GM18861 (cell line): ENCODE measurements at regions not wholly inside any gene's neighbourhood (a gene's known extent, or its start where the extent isn't known, plus 50 kb on each side); places are given as distances from the start of the nearest gene placed in this dataset.
"Not testable (repeated sequence)": the region's sequence is repeated elsewhere in the genome, so short reads cannot be mapped to it uniquely, and the experiment has no call there.

Source experiments
- ATAC-seq: cut with Tn5 transposase; IDR thresholded peaks from one replicate; pipeline ENCODE4 v1.9.1; 2021; ENCODE audit not compliant: unreplicated experiment

DNA sequence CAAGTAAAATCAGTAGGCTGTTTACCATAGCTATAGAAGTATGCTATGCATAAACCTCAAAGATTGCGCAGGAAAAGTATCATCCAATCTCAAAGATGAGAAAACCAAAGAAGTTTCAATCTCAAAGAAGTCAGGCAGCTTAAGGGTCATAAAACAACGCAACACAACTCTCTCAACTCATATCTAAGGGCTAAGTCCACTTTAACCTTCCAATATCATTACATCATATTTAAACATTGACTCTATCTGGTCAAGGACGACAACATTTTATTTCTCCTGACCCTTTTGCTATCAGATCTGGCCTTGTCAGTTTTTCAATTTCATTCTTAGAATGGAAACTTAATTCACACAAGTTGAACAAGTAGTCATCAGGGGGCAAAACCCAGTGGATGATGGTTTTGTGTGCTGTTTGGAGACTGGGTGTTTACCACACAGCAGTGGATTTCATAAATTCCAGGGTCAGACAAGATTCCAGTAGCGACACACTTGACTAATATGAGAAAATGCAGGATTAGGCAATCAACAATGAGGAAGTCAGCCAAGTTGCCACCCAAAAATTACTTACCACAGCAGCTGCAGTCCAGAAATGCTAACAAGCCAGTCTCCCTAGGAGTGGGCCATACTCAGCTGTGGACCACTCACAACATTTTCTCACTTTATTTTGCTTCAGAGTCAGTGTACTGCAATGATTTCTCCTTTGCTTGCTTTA, 108.7 kb upstream of the NBPF26 start:
- ATAC-seq: not testable (repeated sequence)

DNA sequence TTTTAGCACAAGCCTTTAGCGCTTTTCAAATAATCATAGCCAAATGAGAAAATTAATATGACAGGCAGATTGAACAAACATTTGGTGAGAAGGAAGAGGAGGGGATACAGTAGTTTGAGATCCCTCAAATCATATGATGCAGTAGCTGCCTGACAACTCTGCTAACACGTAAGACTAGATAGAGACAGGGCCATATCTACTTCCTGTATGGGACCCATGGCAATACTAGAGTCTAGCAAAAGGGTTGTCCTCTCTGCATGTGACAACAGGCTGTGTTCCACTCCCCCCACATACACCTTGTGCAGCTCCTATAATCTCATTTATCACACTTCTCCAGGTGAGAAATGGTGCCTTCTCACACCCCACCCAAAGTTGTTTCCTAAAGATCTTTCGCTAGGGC, 106.3 kb upstream of the NBPF26 start:
- ATAC-seq: not testable (repeated sequence)

DNA sequence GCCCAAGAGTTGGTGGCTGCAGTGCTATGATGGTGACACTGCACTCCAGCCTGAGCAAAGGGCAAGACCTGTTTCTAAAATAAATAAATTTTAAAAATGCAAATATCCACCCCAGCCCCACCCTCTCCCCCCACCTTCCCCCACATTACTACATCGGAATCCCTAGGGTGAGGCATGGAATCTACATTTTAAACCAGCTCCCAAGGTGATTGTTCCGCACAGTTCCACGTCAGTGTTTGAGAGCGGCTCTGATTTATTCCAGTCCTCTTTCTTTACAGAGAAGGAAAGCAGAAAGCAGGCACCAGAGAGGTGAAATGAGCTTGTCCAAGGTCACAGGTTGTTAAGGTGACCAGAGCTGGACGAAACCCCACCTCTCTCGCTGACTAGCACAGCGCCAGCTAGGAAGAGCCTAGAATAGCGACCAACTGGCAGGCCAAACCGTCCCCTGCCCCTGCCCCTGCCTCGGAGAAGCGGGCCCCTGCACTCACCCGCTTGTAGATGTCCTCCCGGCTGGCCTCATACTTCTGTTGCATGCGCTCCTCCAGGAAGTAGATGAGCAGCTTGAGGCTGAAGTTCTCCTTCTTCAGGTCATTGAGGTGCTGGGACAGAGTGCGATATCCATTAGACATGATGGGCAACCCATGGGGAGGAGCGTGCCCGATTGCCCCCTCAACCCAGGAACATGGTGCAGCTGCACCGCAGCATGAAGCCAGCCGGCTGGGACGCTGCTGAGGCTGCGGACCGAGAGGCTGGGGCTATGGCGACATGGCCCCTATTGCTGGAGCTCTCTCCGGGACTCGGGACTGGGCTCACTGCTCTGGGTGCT, 103.7 kb upstream of the NBPF26 start:
- not testable (repeated sequence) for ATAC-seq

DNA sequence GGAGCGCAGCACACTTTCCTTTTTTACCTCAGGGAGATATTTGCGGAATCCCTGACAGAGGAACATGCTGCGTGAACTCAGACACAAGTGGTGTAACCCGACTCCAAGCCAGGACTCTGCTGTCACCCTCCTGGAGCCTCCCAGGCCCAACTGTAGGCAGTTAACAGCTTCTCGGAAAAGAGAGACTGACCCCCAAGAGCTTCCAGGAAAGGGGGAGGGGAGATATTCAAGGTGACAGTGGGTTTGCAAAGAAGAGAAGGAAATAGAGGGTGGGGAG, 103.1 kb upstream of the NBPF26 start:
- ATAC-seq: not testable (repeated sequence)

DNA sequence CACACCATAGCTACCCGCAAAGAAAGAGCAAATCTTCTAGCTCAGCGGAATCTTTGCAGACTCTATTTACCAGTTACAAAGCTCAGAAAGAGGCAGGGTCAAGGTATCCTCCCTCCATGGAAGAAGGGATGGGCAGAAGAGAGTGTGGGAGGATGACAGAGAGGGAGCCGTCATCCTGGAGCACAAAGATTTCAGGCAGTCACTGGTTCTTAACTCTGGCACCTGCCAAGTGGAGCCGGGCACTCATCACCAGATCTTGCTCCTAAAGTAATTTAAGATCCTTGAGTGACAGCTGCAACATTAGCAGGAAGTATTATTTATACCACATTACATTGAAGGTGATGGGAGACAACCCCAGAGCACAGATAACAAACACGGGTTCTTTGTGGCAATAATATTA, 102.5 kb upstream of the NBPF26 start:
- ATAC-seq: not testable (repeated sequence)

DNA sequence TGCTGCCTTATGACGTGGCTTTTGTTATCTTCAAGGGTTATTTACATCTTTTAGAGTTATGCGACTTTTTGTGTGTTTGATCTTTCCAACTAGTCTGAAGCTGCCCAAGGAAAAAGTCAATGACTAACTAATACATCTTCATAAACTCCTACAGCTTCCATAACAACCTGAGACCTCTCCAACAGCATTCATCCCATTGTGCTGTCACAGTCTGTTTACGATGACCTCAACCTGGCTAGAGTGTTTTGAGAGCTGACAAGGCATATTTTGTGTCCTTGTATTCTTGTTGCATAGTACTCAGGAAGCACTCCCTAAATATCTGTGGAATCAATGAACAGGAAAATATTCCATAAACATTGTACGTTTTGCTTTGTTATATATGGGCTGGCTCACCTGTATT, 100.2 kb upstream of the NBPF26 start:
- not testable (repeated sequence) for ATAC-seq

DNA sequence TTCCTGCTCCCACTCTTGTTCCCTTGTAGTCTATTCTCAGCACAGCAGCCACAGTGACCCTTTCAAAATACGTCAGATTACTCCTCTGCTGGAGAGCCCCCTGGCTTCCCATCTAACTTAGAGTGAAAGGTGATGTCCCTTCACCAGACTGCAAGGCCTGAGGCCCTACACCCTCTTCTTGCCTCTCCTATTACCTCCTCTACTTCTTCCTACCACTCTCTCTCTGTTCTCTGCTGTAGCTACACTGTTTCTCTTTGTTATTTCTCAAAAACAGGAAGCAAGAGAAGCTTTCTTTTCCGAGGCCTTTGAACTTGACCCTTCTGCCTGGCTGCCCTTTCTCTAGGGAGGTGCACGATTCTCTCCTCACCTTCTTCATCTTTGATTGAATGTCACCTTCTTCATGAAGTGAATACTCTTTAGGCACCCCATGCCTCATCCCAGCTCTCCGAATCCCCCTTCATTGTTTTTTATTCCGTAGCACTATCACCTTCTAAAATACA, 99.1 kb upstream of the NBPF26 start:
- not testable (repeated sequence) for ATAC-seq

DNA sequence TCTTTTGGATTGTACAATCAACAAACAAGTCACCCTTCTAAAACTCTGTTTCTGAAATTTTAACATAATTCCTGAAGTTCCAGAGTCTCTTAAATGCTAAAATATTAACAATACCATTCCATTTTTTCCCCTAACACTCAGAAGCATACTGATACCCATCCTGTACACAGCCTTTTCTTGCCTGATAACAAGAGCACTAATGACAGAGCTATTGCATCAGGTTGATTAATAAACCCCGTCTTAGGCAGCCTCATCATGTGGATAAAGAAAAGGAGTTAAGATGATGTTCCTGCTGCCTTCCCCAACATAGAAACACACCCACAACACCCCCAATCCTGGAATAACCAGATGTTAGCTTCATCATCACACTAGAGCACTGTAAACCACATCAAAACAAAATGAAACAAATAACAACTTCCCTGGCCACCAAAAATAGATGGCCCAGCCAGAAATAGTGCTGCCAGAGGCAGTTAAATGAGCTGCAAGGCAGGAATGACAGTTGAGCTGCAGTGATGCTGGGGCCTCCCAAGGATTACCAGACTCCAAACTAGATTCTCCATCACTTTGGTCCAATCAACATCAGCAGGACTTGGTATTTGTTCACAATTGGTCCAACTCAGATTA, 93.8 kb upstream of the NBPF26 start:
- ATAC-seq: not testable (repeated sequence)

DNA sequence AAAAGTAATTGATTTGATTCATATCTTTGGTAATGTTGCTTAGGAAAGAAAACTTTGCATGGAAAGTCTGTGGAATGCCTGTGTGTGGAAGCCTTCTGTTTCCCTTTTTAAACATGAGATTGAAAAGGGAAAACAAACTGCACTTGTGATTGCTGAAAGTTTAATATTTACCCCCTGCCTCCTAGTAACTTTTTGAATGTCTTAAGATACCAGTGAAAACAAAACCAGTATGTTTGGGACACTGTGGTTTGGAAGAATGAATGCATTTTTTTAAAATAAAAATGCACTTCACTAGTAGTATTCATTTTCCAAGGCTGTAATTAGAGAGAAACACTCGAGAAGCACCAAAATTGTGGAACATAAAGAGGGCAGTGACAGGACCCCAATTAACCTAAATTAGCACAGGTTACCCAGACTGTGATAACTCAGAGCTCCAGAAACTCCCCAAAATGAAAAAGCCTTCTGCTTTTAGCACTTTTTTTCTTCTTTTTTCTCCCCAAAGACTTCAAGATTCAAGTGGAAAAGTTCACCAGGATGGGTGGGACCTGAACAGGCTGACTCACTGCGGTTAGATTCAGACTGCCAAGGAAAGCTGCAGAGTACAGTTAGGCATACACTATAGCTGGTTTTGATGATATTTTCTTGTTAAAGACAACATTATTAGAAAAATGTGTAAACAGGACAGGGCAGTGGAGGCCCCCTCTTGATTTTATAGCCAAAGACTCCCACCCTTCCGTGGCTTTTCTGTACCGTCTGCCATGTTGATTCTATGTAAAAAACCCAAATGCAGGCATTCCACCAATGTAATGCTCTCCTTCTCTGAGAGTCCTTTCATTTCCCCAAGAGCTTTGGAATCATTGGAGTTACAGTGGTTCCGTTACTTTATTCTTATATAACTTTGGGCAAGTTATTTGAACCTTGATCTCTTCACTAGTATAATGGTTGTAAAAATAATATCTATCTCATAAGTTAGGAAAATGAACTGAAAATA, 88.6 kb upstream of the NBPF26 start:
- not testable (repeated sequence) for ATAC-seq

DNA sequence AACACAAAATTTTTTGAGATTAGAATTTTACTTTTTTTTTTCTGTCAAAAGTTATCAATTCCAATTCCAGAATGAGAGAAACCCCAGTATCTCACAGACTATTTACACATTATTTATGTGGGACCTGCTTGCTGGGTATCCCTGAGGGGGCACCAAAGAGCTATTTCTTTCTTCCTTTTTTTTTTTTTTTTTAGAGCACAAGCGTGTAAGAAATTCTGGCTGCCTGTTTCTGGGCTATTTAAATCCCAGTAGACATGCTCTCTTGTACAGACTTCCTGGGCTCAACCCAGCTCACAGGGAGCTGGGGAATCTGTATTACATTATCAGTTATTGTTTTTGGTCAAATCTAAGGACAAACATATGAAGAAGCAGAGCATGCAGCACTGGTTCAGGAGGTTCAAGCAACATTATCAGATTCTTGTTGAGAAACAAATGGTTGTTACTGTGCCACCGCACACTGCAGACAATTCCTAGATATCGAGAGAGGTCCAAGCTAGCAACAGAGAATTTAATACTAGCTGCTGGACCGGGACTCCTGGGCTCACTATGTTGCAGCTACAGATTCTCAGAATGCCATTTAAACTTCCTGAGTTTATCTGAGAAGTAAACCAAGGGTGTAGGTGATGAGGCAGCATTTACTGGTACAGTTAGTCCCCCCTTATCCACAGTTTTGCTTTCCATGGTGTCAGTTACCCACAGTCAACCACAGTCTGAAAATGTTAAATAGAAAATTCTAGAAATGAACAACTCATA, 83.3 kb upstream of the NBPF26 start:
- not testable (repeated sequence) for ATAC-seq

DNA sequence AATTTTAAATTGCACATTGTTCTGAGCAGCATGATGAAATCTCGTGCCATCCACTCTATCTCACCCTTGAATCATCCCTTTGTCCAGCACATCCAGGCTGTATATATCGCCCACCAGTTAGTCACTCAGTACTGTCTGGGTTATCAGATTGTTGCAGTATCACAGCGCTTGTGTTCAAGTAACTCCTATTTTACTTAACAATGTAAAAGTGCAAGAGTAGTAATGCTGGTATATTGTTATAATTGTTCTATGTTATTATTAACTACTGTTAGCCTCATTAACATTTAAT, 82.8 kb upstream of the NBPF26 start:
- ATAC-seq: not testable (repeated sequence)

DNA sequence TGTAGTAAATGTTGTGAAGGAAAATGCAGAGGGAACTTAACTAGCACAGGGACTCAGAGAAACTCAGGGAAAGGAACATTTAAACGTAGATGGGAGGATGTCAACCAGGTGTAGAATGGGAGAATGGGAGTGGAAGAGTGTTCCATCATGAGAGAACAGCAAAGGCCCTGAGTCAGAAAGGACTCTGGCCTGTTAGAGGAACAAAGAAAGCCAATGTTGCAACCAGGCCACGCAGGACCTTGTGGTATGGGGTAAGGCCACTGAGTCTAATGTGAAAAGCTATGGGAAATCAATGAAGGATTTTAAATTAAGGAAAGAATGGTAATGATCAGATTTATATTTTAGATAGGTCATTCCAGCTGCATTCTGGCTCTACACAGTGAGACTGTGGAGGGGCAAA, 76.6 kb upstream of the NBPF26 start:
- not testable (repeated sequence) for ATAC-seq

DNA sequence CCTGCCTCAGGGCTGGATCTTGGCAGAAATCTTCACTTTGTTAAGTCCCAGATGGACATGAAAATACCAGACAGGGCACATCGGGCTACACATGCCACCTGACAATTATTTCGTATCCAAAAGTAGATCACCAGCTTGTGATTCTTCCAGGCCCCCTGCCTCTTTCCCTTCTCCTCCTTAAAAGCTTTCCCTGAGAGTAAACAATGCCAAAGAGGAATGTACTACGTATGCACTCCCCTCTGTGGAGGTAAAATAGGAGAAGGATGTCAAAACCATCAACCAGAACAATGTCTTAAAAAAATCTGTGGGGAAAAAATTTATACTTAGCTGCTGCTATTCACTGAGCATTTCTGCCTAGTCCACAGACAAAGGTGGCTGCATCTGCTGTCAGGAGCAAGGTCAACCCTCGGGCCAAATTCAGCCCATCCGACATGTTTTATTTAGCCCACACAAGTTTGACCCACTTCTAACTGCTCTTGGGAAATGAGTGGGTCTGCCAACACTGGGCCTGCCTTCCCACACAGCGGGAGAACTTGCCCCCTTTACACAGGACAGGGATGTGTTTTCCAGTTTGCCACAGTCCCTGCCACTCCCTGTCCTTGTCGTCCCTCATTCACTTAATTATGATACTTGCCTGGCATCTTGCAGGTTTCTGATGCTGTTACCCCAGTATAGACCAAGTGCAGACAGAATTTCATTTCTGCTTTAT, 74.7 kb upstream of the NBPF26 start:
- not testable (repeated sequence) for ATAC-seq

DNA sequence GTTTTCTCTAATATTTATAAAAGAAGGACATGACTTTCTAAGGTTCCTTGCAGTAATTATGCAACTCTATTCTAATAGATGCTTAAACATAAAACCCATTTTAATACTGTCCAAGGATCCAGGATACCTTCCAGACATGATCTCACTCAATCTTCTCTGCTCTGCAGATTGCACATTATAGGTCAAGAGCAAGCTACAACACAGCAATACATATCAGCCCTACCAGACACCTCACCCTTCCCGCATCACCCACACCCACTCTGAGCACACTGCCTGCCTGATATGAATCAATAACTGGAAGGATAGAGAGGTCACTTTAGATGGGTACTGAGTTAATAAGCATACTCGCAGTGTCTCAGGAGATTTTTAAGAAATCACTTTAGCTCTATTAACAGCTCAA, 74.0 kb upstream of the NBPF26 start:
- not testable (repeated sequence) for ATAC-seq

DNA sequence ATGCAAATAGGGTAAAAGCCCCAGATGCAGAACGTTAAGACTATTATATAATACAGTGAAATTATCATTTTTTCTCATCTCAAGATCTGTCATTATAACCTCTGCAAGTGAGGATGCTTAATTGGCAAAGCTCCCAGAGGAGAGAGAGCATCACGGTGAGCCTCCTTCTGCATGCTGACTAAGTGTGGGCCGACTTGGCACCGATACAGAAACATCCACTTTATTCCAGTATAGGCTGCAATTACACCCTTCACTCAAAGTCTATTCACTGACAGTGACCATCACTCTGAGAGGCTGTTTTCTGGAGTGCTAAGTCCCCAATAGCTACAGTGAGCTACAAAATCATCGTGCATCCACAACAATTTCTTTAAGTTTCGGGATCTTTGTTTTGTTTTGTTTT, 69.6 kb upstream of the NBPF26 start:
- not testable (repeated sequence) for ATAC-seq

DNA sequence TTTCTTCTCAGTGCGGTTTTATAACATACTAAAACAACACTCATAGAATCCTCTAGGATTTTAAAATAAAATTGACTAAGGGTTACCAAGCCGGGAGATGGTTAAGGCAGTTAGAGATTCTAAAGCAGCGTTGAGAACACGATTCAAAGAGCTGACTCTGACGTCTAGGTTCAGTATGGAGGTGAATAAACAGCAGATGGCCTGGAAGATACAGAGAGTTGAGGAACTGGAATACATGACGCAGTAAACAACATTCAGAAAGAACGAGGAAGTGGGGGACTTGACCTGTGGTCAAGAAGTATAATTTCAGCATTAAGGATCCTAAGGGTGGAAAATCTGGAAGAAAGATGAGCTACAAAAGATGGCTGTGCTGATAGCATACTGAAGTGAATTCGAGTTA, 68.4 kb upstream of the NBPF26 start:
- not testable (repeated sequence) for ATAC-seq

DNA sequence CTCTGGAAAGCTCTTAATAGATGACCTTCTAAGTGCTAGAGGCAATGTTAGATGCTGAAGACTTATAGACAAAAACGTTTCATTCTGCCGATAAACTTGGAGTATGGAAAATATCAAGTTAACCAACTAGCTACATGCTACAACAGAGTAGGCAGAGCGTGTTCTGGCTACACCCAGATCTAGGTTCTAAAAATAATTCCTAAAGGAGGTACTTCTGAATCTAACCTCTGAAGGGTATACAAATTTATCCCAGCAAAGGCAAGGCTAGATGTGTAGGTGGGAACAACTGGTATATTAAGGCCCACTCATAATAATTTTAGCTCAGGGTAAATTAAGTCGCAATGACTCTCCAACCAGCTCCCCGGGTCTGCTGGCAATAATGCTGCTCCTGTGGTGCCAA, 67.6 kb upstream of the NBPF26 start:
- ATAC-seq: not testable (repeated sequence)

DNA sequence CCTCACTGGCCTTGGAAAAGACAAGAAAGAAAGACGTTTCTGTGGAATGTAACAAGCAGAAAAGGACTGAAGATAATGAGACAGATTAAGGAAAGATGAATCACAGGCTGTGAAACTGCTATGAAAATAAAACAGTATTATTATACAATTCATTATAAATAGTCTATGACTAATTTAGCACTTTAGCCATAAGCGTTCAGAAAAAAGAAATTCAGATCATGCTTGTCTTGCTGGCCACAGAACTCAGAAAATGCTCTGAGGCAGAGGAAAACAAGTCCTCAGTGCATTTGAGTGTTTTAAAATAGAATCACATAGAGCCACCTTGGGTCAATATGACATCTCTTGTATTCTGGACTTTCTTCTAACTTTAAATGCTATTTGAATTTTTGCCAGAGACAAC, 65.9 kb upstream of the NBPF26 start:
- ATAC-seq: not testable (repeated sequence)

DNA sequence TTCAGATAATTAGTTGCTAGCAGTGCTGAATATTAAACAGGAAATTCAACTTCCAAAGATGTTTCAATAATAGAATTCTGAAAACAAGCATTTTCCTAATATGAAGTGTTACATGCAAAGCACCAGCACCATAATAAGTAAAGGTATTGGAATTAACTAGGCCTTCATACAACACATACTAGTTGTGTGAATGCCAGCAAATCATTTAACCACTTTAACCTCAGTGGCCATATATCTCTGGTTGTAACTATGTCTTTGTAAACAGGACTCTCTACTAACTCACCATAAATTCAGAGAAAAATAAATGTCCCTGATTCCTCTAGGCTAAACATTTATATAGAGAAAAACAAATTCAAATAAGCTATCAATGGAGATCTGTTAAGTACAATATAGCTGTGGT, 65.1 kb upstream of the NBPF26 start:
- ATAC-seq: not testable (repeated sequence)
